ENCODE measurements at regions not wholly inside any gene's neighbourhood (a gene's known extent, or its start where the extent isn't known, plus 50 kb on each side); places are given as distances from the start of the nearest gene placed in this dataset.

DNA sequence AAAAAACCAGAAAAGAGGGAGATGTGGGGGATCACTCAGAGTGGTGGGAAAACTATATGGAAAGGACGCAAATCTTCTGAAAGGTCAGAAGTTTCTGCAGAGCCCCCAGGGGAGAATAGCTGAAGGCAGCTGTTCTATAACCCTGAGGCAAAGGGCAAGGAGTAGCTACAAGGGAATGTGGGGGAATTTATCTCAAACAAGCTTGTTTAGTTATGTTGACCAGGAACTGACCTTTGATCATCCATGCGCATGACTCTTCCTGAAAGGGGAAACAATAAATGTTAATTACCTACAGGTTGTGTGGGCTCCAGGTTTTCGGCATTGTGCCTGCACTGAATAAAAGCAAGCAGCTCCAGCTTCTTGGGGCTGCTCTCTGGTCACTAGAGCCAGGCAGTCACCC, 968.5 kb downstream of the AACS start:
- TF ChIP-seq EZH2phosphoT487 (IDR thresholded peaks at IDR 0.05; ENCODE audit: insufficient read depth, low read depth) (no peak), EZH2 (IDR thresholded peaks at IDR 0.05; ENCODE audit: insufficient read depth, poor library complexity, severe bottlenecking) (no peak)

Measured in GM23248 (cell line).